GF-D8 (cell line): ENCODE measurements at regions not wholly inside any gene's neighbourhood (a gene's known extent, or its start where the extent isn't known, plus 50 kb on each side); places are given as distances from the start of the nearest gene placed in this dataset.

Source experiments
- DNase-seq: peaks from one replicate; lab custom pipeline; 2025; lab: John Stamatoyannopoulos, UW

DNA sequence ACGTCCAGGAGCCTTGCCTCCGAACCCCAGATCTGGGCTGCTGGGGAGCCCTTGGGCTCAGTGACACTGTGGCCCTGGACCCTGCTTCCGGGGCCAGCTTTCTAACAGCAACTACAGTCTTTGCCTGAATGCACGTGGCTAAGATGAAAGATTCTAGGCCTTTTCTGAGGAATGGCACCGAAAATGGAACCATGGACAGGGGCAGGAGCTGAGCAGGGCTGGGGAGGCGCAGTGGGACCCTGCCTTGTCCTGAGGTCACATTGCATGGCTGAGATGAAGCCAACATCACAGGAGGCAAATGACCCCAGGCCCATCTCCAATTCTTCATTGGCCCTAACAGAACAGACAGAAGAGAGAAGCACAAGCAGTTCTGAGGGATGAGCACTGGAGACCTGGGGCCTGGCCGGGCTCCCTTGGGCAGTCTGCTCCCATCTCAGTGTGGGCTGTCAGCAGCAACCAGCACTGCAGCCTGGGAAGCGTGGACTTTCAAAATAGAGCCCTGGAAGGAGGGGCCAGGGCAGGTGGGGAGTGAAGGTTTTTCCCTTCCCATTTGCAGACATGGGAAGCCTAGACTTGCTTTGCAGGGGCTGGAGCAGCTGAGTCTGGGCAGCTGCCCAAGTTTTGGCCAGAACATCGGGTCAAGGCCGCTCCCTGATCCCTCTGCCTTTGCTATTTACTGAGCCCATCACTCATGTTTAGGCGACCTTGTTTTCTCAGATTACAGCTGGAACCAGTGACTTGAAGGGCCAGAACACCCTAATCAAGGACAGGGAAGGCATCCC, 114.4 kb upstream of the TCERG1L start:
- DNase-seq, result no peak

DNA sequence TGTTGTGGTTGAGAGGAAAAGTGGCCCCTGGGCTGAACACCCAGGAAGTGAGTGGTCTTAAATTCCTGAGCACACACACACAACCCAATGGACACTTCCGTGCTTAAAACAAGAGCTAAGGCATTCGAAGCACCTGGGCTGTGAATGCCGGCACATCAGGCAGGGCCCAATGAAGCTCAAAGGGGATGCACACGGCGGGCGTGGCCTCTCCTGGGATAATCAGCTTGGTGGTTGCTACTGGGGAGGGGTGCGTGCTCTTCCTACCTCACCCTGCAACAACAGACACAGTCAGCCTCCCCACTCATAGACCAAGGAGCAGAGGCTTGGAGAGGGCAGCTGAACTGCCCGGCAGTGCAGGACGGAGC, 115.0 kb upstream of the TCERG1L start:
- no peak for DNase-seq

DNA sequence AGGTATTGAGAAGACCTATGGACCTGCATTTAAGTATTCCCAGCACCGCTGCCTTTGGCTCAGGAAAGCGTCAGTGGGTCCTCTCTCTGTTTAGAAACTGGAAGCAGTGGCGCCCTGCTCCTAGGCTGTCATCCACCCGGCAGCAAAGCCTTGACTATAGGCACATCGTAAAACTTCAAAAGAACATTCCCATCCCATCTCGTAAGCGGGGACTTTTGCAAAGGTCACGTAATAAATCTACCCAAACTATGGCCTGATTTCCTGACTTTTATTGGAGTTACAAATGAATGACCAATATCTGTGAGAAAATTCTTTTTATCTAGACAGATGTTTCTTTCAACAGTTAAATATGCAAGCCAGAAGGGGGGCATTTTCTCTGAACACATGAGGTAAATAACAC, 115.8 kb upstream of the TCERG1L start:
- no peak for DNase-seq

GRCh38 chr10:131427901-131428300, 116.4 kb upstream of the TCERG1L start:
- DNase-seq, result no peak

DNA sequence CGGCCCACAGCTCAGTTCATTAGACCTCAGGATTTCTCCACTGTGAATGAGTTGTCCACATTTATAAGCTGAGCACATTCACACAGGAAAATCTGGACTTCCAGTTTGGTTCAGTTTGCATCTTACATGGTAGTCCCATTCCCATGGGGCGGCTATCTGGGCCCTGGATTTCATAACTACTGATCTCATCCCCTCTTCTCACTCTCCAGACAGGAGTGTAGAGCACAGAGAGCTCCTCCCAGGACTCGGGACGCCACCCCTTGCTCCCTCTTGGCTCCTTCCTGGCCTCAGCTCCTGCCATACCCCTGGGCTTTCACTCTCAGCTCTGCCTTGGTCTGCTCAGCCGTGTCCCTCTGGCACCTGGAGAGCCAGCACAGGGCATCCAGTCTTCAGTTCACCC, 117.6 kb upstream of the TCERG1L start:
- DNase-seq, result no peak

- DNase-seq, result no peak
Measured at GRCh38 chr10:131429942-131430341, 118.4 kb upstream of the TCERG1L start.

DNA sequence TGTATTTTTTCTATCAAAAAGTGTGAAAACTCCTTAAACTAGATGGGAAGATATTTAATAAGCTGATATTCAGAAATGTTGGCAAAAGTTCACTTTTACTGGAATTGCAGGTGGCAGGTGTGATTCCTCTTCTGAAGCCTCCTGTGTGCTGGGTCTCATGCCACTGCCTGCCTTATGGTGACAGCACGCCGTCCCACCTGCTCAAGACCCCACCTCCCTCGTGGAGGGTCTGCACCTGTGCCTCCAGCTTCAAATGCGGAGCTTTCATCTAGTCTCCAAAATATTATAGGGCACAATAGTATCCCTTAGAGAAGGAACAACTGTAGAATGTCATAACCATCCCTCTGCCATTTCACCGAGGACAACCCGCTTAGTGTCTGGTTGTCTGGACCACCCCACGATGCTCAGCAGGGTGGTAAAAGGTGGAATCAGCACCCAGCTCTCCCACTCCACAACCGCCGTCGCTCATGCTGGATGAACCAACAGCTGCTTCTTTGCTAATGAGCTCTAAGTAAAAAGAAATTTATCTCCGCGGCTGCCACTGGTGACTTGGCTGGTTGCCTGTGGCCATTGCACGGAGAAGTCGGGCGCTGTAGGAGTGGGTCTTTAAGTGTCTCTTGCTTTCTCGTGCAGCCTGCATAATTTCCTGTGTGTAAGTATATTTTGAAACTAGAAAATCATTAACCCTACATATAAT, 119.3 kb upstream of the TCERG1L start:
- no peak for DNase-seq

- DNase-seq, result no peak
Measured at GRCh38 chr10:131431533-131431932, 120.0 kb upstream of the TCERG1L start.

DNA sequence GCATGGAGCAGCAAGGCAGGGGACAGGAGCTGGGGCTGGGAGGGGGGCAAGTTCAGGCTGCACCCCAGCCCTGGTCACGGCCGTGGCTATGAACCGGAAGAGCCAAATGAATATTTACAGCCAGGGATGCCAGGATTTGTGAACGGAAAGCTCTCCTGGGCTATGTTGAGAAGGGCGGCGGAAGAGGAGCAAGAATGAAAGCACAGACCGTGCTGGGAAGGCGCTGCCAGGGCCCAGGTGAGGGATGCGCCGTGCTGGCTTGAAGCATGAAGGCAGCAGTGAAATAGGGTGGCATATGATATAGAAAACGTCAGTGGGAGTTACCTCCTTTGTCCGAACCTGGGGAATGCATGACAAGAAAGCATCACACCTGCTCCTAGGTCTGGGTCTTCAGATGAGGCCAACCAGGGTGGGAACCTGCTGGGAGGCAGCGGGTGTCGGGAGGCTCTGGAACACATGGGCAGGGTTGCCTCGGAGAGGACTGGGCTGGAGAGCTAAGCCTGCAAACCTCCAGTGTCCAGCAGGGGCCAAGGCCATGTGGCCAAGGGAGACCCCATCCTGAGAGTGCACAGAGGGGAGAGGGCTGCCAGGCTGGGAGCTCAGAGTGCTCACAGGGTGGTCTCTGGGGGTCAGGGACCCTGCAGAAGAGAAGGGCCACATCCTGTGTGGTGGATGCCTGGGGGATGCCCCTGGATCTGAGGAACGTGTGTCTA, 120.6 kb upstream of the TCERG1L start:
- DNase-seq, result no peak

GRCh38 chr10:131433568-131433967, 122.0 kb upstream of the TCERG1L start:
- DNase-seq, result no peak

DNA sequence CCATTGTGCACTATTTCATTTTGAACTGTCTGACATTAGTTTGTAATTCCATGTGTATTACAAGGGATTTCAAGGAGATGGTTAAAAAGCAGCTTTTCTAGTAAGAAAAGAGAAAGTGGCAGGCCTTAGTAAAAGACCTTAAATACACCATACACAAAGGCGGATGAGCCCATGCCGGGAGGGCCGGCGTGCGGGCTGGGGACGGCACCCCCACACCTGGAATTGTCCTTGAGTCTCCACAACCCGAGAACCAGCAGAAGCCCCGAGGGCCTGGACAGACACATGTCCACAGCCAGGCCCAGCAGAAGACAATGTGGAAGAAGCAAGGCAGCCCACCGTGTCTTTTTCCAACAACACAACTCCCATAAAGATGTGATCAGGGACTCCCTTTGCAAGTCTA, 123.7 kb upstream of the TCERG1L start:
- DNase-seq, result no peak

DNA sequence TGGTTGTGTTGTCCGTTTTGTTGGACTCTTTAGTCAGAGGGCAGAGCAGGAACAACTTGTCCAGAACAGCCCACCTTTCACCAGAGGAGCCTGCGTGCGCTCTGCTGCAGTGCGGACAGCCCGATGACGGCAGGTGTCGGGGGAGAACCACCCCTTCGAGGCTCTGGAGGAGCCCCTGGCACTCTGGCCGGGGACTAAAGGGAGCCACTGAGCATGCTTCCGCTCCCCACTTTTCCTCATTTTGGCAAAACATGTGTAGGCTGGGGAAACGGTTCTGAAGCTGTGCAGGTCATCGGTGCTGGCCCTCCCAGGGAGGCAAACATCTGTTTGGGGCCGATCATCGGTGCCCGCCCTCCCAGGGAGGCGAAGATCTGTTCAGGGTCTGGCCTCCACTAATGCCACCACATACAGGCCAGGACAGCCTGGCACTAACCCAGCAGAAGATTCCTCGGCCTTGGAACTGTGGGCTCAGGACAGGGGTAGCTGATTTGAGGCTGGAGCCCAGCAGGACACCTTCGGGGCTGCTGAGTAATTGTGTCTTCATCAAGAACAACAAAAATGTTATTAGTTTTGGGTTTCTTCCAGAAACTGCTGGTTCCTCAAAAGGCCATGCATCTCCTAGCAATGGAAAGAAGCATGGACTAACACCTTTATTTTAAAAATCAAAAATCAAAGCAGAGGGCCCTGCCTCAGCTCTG, 124.4 kb upstream of the TCERG1L start:
- DNase-seq, result no peak

DNA sequence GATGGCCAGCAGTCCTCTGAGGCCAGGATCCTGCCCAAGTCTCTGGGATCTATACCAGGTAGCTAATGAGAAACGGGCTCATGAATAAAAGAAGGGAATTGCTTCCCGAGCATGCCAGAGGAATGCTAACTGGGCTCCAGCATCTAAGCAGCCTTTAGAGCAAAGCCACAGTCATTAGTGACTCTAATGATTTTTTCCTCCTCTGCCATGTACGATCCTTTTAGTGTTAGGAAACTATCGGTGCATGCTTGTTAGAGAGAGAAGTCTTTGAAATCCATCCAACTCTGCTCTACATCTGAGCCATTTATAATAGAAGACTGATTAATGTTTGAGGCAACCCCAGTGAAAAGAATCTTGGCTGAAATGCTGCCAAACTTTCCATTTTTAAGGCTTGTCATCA, 124.9 kb upstream of the TCERG1L start:
- no peak for DNase-seq

DNA sequence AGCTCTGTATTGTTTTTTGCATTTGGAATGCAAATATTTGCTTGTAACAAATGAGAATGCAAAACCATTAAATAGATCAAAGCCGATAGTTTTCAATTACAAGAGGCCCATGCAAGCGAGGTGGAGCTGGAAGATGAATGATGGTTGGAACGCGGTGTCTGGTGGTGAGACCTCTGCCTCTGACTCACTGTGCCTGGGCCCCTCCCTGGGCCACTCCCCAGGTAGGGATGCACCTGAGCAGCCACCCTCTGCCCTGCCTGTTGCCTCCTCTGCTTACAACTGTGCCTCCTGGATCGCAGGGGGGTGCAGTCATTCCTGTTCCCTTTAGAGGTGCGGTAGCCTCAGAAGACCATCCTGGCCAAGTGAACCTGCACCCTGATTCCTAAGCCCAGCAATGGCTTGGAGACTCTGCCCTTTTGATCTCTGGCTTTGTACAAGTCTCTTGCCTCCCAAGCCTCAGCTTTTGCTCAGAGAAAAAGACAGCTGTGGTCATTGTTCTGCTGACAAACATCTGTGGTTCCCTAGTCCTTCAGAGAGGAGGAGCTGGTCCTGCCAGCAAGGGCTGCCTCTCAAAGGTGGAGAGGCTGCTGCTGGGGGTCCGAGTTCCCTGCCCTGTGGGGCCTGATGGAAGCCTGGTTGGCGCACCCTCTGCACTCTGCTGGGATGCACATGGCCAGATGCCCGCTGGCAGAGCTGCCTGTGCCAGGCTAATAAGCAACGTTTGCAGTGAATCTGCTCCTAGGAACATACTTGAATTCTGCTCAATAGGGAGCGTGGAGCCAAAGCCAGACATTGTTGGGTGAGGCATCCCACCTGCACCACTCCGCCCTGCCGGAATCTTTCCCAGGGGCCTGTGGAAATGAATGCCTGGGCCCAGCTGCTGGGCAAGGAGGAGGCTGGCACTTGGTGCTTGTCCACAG, 126.3 kb upstream of the TCERG1L start:
- no peak for DNase-seq

DNA sequence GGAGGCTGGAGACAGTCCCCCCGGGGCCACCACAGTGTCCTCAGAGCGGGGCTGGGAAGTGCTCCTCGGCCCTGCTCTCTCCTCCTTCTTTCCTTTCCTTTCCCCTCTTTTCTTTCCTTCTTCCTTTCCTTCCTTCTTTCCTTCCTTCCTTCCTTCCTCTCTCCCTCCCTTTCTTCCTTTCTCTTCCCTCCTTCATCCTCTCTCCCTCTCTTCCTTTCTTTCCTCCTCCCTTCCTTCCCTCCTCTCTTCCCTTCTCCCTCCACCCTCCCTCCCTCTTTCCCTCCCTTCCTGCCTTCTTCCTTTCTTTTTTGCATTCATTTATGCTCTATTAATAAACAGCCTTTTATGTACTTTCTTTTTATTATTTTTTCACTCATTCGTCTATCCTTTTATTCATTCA, 127.1 kb upstream of the TCERG1L start:
- no peak for DNase-seq

DNA sequence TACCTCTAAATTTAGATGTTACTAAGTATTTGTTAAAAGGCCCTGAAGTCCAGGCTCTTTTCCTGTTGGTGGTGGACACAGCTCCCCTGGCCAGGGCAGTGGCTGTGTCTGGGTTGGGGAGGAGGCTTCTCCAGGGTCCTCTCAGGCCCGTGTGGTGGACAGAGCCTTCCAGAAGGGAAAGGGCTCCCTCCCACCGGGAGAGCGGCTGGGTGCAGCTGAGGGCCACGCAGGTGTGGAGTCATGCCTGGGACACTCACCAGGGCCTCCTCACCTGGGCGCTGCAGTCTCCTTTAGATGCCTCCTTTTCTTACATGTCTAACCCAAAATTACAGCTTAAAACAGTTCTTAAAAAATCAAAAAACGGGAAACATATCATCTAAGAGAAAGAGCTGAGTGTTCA, 128.2 kb upstream of the TCERG1L start:
- no peak for DNase-seq

DNA sequence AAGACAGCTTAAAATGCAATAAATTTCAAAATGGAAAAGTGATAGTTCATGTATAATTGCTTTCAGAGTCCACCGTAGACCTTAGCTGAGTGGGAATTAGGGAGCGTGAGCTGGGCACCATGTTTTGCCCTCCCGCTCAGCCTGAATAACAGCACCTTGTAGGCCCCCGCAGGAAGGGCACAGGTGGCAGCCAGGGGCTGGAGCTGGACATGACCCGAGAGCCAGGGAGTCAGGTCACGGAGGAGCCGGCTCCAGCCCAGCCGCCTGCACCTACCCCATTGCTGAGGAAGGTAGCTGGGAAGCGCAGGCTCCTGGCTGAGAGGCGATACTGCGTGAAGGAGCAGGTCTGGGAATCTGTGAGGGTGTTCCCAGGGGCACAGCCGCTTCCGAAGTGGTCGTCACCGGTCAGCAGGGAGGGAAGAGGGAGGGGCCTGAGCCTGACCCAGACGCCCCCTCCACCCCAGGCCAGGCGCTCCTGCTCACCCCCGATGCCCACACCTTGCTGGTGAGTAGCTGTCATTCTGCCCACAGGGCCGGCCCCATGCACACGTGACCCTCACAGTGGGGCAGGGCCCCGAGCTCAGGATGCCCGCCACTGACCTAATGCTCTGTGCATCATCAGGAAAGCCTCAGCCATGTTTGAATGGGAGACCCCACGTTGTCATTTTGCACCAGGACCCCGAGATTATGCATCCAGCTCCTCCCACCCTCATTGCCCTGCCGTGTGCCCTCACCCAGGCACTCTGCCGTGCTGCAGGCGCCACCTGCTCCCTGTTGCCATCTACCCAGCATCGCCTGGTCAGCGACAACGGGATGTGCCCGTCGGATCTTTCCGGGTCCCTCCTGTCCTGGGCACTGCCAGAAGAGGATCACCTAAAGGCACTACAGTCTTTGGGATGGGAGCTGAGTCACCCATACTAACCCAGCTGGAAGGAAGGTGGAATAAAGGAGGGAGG, 129.2 kb upstream of the TCERG1L start:
- DNase-seq, result no peak

DNA sequence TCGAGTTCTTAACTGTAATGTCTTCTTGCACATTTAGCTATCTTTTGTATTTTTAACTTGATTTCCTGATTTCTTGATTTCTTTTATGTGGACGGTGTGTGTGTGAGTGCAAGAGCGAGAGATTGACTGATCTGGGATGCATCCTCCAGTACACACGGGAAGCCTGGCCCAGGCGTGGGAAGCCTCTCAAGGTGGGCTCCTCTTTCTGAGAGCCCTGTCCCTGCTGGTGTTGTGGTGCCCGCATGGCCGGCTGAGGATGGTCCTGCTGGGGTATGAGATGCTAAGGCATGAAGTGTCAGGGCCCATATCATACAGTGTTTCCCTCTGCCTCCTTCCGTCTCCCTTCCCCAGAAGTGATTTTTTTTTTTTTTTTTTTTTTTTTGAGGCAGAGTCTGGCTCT, 130.8 kb upstream of the TCERG1L start:
- DNase-seq, result no peak

DNA sequence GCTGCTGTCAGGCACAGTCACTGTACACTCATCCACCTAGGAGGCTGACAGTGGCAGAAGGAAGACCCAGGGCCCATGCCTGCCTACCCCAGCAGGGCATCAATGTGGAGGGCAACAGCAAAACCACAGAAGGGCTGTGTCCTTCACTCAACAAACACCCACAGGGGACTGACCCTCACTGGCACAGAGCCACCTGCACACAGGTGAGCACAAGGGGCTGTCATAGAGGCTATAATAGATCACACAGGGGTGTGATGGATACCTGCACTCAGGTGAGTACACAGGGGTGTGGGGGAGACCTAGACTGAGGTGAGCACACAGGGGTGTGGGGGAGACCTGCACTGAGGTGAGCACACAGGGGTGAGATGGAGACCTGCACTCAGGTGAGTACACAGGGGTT, 132.8 kb upstream of the TCERG1L start:
- no peak for DNase-seq

DNA sequence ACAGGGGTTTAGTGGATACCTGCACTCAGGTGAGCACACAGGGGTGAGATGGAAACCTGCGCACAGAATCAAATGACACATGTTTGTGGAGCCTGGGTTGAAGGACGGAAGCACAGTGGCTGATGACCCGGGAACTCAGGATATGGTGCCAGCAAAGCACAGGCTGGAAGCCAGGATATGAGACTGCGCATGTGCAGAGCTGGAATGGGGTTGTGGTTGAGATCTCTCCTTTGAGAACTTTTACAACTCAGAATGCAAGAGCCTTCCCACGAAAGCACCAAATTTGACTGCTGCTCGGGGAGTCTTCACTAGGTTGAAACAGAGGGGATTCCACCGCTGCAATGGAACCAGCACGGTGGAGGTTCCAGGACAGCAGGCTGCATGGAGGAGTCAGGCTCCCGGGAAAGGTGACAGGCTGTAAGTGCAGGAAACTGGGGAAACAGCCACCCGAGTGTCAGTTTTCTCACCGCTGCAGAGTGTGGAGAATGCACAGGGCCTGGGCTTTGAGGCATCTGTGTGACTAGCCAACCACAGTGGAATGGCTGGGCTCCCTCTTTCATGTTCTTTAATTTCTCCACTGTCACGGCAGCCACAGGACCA, 133.4 kb upstream of the TCERG1L start:
- no peak for DNase-seq
